IPS-18a (cell line): ENCODE measurements at regions not wholly inside any gene's neighbourhood (a gene's known extent, or its start where the extent isn't known, plus 50 kb on each side); places are given as distances from the start of the nearest gene placed in this dataset.

Experiments
- H3K27ac ChIP-seq: one replicate; pipeline ENCODE4 v1.5.1; 2013; ENCODE audit warnings: low read length
- H3K27me3 ChIP-seq: one replicate; pipeline ENCODE4 v1.6.1; 2013; ENCODE audit warnings: mild to moderate bottlenecking, low read length; ENCODE audit not compliant: control insufficient read depth, insufficient read depth
- H3K36me3 ChIP-seq: one replicate; pipeline ENCODE4 v1.6.1; 2013; ENCODE audit warnings: low read depth, low read length; ENCODE audit not compliant: control insufficient read depth
- H3K4me1 ChIP-seq: one replicate; pipeline ENCODE4 v1.6.1; 2013; ENCODE audit warnings: low read depth, low read length; ENCODE audit not compliant: control insufficient read depth
- H3K4me3 ChIP-seq: one replicate; pipeline ENCODE4 v1.5.1; 2013; ENCODE audit warnings: low read length
- H3K9ac ChIP-seq: one replicate; pipeline ENCODE4 v1.6.1; 2013; ENCODE audit warnings: mild to moderate bottlenecking, low read length, moderate library complexity
- H3K9me3 ChIP-seq: one replicate; pipeline ENCODE4 v1.6.1; 2013; ENCODE audit warnings: low read depth, low read length; ENCODE audit not compliant: control insufficient read depth

GRCh38 chr16:6618874-6619273, 713.8 kb upstream of the RBFOX1 start:
- no peaks in the 10 kb centered on the region for H3K4me1 ChIP-seq
- no peaks in the 10 kb centered on the region for H3K36me3 ChIP-seq
- H3K27ac ChIP-seq, result no peak overlapping the region
- no peaks in the 10 kb centered on the region for H3K9me3 ChIP-seq
- H3K27me3 ChIP-seq, result no peaks in the 10 kb centered on the region
- H3K9ac ChIP-seq, result no peak overlapping the region
- H3K4me3 ChIP-seq, result no peak overlapping the region

GRCh38 chr16:6616746-6617145, 715.9 kb upstream of the RBFOX1 start:
- H3K9me3 ChIP-seq, result no peaks in the 10 kb centered on the region
- H3K4me3 ChIP-seq, result no peak overlapping the region
- no peak overlapping the region for H3K27ac ChIP-seq

GRCh38 chr16:6615636-6616035, 717.0 kb upstream of the RBFOX1 start:
- H3K27ac ChIP-seq, result no peak overlapping the region
- H3K36me3 ChIP-seq, result no peaks in the 10 kb centered on the region
- no peak overlapping the region for H3K4me3 ChIP-seq
- no peaks in the 10 kb centered on the region for H3K27me3 ChIP-seq
- H3K9ac ChIP-seq, result no peak overlapping the region
- H3K9me3 ChIP-seq, result no peaks in the 10 kb centered on the region
- peaks cover 6% of the 10 kb centered on the region for H3K4me1 ChIP-seq

More at GRCh38 chr16:6616746-6617145, 715.9 kb upstream of the RBFOX1 start:
- no peak overlapping the region for H3K9ac ChIP-seq
- H3K4me1 ChIP-seq, result peaks cover 6% of the 10 kb centered on the region
- no peaks in the 10 kb centered on the region for H3K27me3 ChIP-seq
- H3K36me3 ChIP-seq, result no peaks in the 10 kb centered on the region

GRCh38 chr16:6611535-6611934, 721.1 kb upstream of the RBFOX1 start:
- Histone ChIP-seq H3K9me3 (no peaks in the 10 kb centered on the region), H3K36me3 (no peaks in the 10 kb centered on the region), H3K27ac (no peak overlapping the region), H3K4me1 (peaks cover 6% of the 10 kb centered on the region), H3K27me3 (no peaks in the 10 kb centered on the region), H3K9ac (no peak overlapping the region), H3K4me3 (no peak overlapping the region)

- H3K27me3 ChIP-seq, result no peaks in the 10 kb centered on the region
- peaks cover 2% of the 10 kb centered on the region for H3K4me1 ChIP-seq
- H3K9me3 ChIP-seq, result no peaks in the 10 kb centered on the region
- H3K36me3 ChIP-seq, result no peaks in the 10 kb centered on the region
- H3K4me3 ChIP-seq, result no peak overlapping the region
- no peak overlapping the region for H3K27ac ChIP-seq
- no peak overlapping the region for H3K9ac ChIP-seq
Measured at GRCh38 chr16:6605490-6605889, 727.2 kb upstream of the RBFOX1 start.

DNA sequence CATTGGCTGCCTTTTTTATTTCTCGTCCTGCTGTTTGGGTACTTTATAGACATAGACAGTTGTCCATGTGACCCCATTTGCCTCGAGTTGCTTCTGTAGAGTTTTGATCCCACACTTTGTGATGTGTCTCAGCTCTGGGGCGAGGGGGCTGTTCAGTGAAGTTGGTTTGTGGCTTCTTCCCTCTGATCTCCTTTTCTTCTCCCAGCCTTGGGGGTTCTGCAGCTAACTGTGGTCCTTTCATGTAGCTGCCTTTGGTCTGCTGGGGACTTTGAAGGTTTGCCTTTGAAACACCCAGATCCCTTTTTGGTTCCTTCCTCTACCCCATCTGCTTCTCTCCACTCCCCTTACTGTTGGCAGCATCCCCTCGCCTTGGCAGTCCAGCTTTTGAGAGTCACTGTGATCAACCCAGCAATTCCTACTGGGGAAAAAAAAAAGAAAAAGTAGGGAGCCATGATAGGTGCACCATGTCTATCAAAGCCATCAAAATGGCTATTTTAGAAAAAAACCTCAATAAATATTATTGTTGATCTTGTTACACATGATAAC, 728.8 kb upstream of the RBFOX1 start:
- Histone ChIP-seq H3K4me1 (peaks cover 11% of the 10 kb centered on the region), H3K27me3 (no peaks in the 10 kb centered on the region), H3K36me3 (no peaks in the 10 kb centered on the region), H3K27ac (no peak overlapping the region), H3K9me3 (no peaks in the 10 kb centered on the region), H3K4me3 (no peak overlapping the region), H3K9ac (no peak overlapping the region)

- Histone ChIP-seq H3K9me3 (no peaks in the 10 kb centered on the region), H3K4me1 (peaks cover 11% of the 10 kb centered on the region)
Measured at GRCh38 chr16:6602405-6602804, 730.2 kb upstream of the RBFOX1 start.

DNA sequence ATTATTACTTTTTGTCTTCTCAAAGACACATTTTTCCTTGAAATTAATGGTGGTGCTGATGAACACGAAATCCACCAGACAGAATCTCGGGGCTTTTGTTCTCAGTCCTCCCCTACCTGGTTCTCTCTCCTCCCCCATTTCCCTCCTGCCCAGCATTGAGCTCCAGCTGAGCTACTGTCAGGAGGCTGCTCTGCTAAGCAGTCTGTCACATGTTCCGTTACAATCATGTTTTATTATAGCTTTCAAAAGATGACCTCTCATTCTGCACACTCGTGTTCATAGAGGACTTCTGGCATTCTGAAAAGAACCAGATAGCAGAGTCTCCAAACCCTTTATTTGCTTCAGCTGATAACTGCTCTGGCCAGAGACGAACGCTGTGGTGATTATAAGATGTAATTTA, 732.5 kb upstream of the RBFOX1 start:
- Histone ChIP-seq H3K9me3 (no peaks in the 10 kb centered on the region), H3K36me3 (no peaks in the 10 kb centered on the region), H3K27me3 (no peaks in the 10 kb centered on the region), H3K4me3 (no peak overlapping the region), H3K9ac (no peak overlapping the region), H3K27ac (no peak overlapping the region), H3K4me1 (peaks cover 19% of the 10 kb centered on the region)

More at GRCh38 chr16:6602405-6602804, 730.2 kb upstream of the RBFOX1 start:
- no peaks in the 10 kb centered on the region for H3K36me3 ChIP-seq
- no peaks in the 10 kb centered on the region for H3K27me3 ChIP-seq
- H3K4me3 ChIP-seq, result no peak overlapping the region
- no peak overlapping the region for H3K27ac ChIP-seq
- H3K9ac ChIP-seq, result no peak overlapping the region

DNA sequence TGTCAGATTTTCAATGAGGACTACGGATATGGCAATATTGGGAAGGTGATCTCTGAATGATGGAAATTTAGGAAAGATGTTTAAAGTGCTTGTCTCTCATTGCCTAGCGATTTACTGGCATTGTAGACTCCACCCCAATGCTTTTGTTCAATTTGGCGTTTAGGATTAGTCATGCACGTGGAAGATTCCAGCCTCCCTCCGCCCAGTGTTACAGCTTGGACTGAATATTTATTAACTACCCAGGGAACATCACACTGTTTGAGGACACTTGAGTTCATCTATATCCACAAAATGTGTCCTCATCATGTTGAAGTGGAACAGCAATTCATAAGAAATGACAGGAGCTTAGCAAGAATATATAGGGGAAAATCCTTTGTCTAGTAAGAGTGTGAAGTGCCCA, 738.8 kb upstream of the RBFOX1 start:
- no peak overlapping the region for H3K4me3 ChIP-seq
- H3K36me3 ChIP-seq, result no peaks in the 10 kb centered on the region
- H3K9ac ChIP-seq, result no peak overlapping the region
- no peaks in the 10 kb centered on the region for H3K9me3 ChIP-seq
- peaks cover 17% of the 10 kb centered on the region for H3K4me1 ChIP-seq
- H3K27me3 ChIP-seq, result no peaks in the 10 kb centered on the region
- H3K27ac ChIP-seq, result no peak overlapping the region

- H3K9me3 ChIP-seq, result no peaks in the 10 kb centered on the region
- H3K4me1 ChIP-seq, result peaks cover 3% of the 10 kb centered on the region
- H3K4me3 ChIP-seq, result no peak overlapping the region
- H3K27me3 ChIP-seq, result no peaks in the 10 kb centered on the region
- no peak overlapping the region for H3K27ac ChIP-seq
- no peaks in the 10 kb centered on the region for H3K36me3 ChIP-seq
- no peak overlapping the region for H3K9ac ChIP-seq
Measured at GRCh38 chr16:6576606-6577005, 756.0 kb upstream of the RBFOX1 start.

- no peak overlapping the region for H3K4me3 ChIP-seq
- H3K27me3 ChIP-seq, result no peaks in the 10 kb centered on the region
- no peaks in the 10 kb centered on the region for H3K36me3 ChIP-seq
- H3K9ac ChIP-seq, result no peak overlapping the region
- H3K9me3 ChIP-seq, result no peaks in the 10 kb centered on the region
- no peak overlapping the region for H3K27ac ChIP-seq
- peaks cover 3% of the 10 kb centered on the region for H3K4me1 ChIP-seq
Measured at GRCh38 chr16:6576113-6576512, 756.5 kb upstream of the RBFOX1 start.

DNA sequence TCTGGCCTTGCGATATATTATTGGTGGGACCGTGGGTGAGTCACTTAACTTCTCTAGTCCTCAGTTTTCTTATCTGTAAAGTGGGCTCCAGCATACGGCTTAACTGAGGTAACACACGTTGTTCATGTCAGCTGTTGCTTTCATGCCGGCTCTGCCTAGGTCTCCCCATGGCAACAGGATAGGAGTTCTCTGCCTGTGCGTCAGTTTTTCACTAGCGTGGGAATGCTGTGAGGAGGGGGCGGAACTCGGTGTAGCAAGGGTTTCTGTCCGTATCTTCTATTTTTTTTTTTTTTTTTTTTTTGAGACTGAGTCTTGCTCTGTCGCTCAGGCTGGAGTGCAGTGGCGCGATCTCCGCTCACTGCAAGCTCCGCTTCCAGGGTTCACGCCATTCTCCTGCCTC, 758.5 kb upstream of the RBFOX1 start:
- peaks cover 3% of the 10 kb centered on the region for H3K4me1 ChIP-seq
- H3K27me3 ChIP-seq, result no peaks in the 10 kb centered on the region
- H3K9ac ChIP-seq, result no peak overlapping the region
- no peak overlapping the region for H3K4me3 ChIP-seq
- H3K9me3 ChIP-seq, result no peaks in the 10 kb centered on the region
- H3K27ac ChIP-seq, result no peak overlapping the region
- H3K36me3 ChIP-seq, result no peaks in the 10 kb centered on the region
